Neural cell (in vitro differentiated cells): ENCODE measurements at regions not wholly inside any gene's neighbourhood (a gene's known extent, or its start where the extent isn't known, plus 50 kb on each side); places are given as distances from the start of the nearest gene placed in this dataset.
"Not testable (repeated sequence)": the region's sequence is repeated elsewhere in the genome, so short reads cannot be mapped to it uniquely, and the experiment has no call there.

Source experiments
- H2AFZ ChIP-seq: fragments of 200-600, 300-800 bp; sonication (generic), shearing (Covaris generic); 2 replicates; pipeline ENCODE4 v1.6.0; 2014; ENCODE audit warnings: low read depth, mild to moderate bottlenecking, antibody characterized with exemption, low read length, moderate library complexity
- H3F3A ChIP-seq: fragments of 200-600 bp; shearing (Covaris generic); 2 replicates; pipeline ENCODE4 v1.6.1; 2016; ENCODE audit warnings: mild to moderate bottlenecking, moderate library complexity, mixed read lengths, antibody characterized with exemption, low read length; ENCODE audit not compliant: insufficient read depth, poor library complexity, severe bottlenecking
- H3K27ac ChIP-seq: fragments of 200-600, 300-800 bp; sonication (generic), shearing (Covaris generic); 2 replicates; pipeline ENCODE4 v1.5.1; 2014; ENCODE audit warnings: mild to moderate bottlenecking, low read length, moderate library complexity
- H3K27me3 ChIP-seq: fragments of 300-800, 200-600 bp; sonication (generic), shearing (Covaris generic); 2 replicates; pipeline ENCODE4 v1.6.0; 2014; ENCODE audit warnings: mild to moderate bottlenecking, low read depth, low read length, moderate library complexity; ENCODE audit not compliant: insufficient read depth
- H3K36me3 ChIP-seq: fragments of 300-800, 200-600 bp; sonication (generic), shearing (Covaris generic); 2 replicates; pipeline ENCODE4 v1.5.1; 2014; ENCODE audit warnings: mild to moderate bottlenecking, antibody characterized with exemption, low read length, moderate library complexity; ENCODE audit not compliant: insufficient read depth
- H3K4me2 ChIP-seq: fragments of 300-800, 200-600 bp; sonication (generic), shearing (Covaris generic); 2 replicates; pipeline ENCODE4 v1.6.0; 2014; ENCODE audit warnings: mild to moderate bottlenecking, low read length
- H3K4me3 ChIP-seq: fragments of 300-800, 200-600 bp; sonication (generic), shearing (Covaris generic); 2 replicates; pipeline ENCODE4 v1.5.1; 2014; ENCODE audit warnings: mild to moderate bottlenecking, low read length, moderate library complexity
- H3K79me2 ChIP-seq: fragments of 200-600 bp; shearing (Covaris generic); replicated peaks from 2 replicates; pipeline ENCODE4 v1.6.0; 2014; ENCODE audit warnings: mild to moderate bottlenecking, low read length, moderate library complexity; ENCODE audit not compliant: insufficient read depth
- H3K9ac ChIP-seq: fragments of 300-800, 200-600 bp; sonication (generic), shearing (Covaris generic); 2 replicates; pipeline ENCODE4 v1.6.1; 2016; ENCODE audit warnings: mild to moderate bottlenecking, low read length, mixed read lengths
- H3K9me2 ChIP-seq: fragments of 200-600 bp; shearing (Covaris generic); 2 replicates; pipeline ENCODE4 v1.6.1; 2016; ENCODE audit warnings: mild to moderate bottlenecking, low read length, mixed read lengths; ENCODE audit not compliant: insufficient read depth
- H3K9me3 ChIP-seq: fragments of 200-600, 300-800 bp; sonication (generic), shearing (Covaris generic); 2 replicates; pipeline ENCODE4 v1.6.1; 2016; ENCODE audit warnings: mild to moderate bottlenecking, mixed run types, low read length, moderate library complexity, mixed read lengths
- H4K20me1 ChIP-seq: fragments of 200-600 bp; shearing (Covaris generic); 2 replicates; pipeline ENCODE4 v1.6.1; 2016; ENCODE audit warnings: mild to moderate bottlenecking, mixed run types; ENCODE audit not compliant: insufficient read depth
- CTCF ChIP-seq: fragments of 450-650 bp; IDR thresholded peaks from 2 replicates; pipeline ENCODE4 v1.5.1; 2014; ENCODE audit warnings: antibody characterized with exemption, mild to moderate bottlenecking, moderate library complexity; ENCODE audit not compliant: poor library complexity, severe bottlenecking
- EP300 ChIP-seq: fragments of 450-650 bp; conservative IDR thresholded peaks from 2 replicates; pipeline ENCODE4 v1.6.1; 2014; ENCODE audit warnings: antibody characterized with exemption, mild to moderate bottlenecking, moderate library complexity; ENCODE audit not compliant: poor library complexity, severe bottlenecking
- EZH2 ChIP-seq: fragments of 200-600, 300-800 bp; shearing (Covaris generic), sonication (generic); IDR thresholded peaks from 2 replicates; pipeline ENCODE4 v1.6.1; 2014; ENCODE audit warnings: antibody characterized with exemption, low read length, borderline replicate concordance, mild to moderate bottlenecking; ENCODE audit not compliant: insufficient read depth, poor library complexity, severe bottlenecking
- MXI1 ChIP-seq: fragments of 450-650 bp; conservative IDR thresholded peaks from 2 replicates; pipeline ENCODE4 v1.6.1; 2014; ENCODE audit warnings: antibody characterized with exemption, mild to moderate bottlenecking; ENCODE audit not compliant: poor library complexity, severe bottlenecking
- POLR2AphosphoS5 ChIP-seq: IDR thresholded peaks from 2 replicates; pipeline ENCODE4 v1.6.1; 2012
- RAD21 ChIP-seq: fragments of 450-650 bp; conservative IDR thresholded peaks from 2 replicates; pipeline ENCODE4 v1.6.1; 2014; ENCODE audit warnings: antibody characterized with exemption, mild to moderate bottlenecking, moderate library complexity
- REST ChIP-seq: IDR thresholded peaks from 2 replicates; pipeline ENCODE4 v1.6.1; 2012; ENCODE audit warnings: borderline replicate concordance
- SMC3 ChIP-seq: fragments of 450-650 bp; conservative IDR thresholded peaks from 2 replicates; pipeline ENCODE4 v1.6.1; 2014; ENCODE audit warnings: antibody characterized with exemption, mild to moderate bottlenecking, moderate library complexity; ENCODE audit not compliant: poor library complexity
- TAF1 ChIP-seq: IDR thresholded peaks from 2 replicates; pipeline ENCODE4 v1.6.1; 2012; ENCODE audit warnings: low read depth

GRCh38 chr6:85047818-85048217, 283.4 kb upstream of the TBX18 start:
- H3K9me3 ChIP-seq = no peaks in the 10 kb centered on the region
- no peaks in the 10 kb centered on the region for H3F3A ChIP-seq
- no peaks in the 10 kb centered on the region for H3K36me3 ChIP-seq
- no peaks in the 10 kb centered on the region for H3K27me3 ChIP-seq
- TF ChIP-seq EP300 (no peak), MXI1 (no peak), CTCF (no peak), EZH2 (no peak), RAD21 (no peak), REST (no peak), TAF1 (no peak), POLR2AphosphoS5 (no peak), SMC3 (no peak)
- no peaks in the 10 kb centered on the region for H4K20me1 ChIP-seq
- no peak overlapping the region for H3K27ac ChIP-seq
- H3K9me2 ChIP-seq = no peaks in the 10 kb centered on the region
- no peak overlapping the region for H3K4me2 ChIP-seq
- no peaks in the 10 kb centered on the region for H3K79me2 ChIP-seq
- no peak overlapping the region for H3K9ac ChIP-seq
- no peak overlapping the region for H2AFZ ChIP-seq
- H3K4me3 ChIP-seq = no peak overlapping the region

- not testable (repeated sequence) for H3K79me2 ChIP-seq, H2AFZ ChIP-seq, H3K9me2 ChIP-seq, H3K4me3 ChIP-seq, H3K9me3 ChIP-seq, H4K20me1 ChIP-seq, H3K4me2 ChIP-seq, H3F3A ChIP-seq, H3K36me3 ChIP-seq, H3K9ac ChIP-seq, H3K27ac ChIP-seq, H3K27me3 ChIP-seq
These were observed 281.4 kb upstream of the TBX18 start for GRCh38 chr6:85045767-85046166.

- Histone ChIP-seq H3F3A (no peaks in the 10 kb centered on the region), H3K79me2 (no peaks in the 10 kb centered on the region), H2AFZ (no peak overlapping the region), H3K4me2 (no peak overlapping the region), H3K36me3 (no peaks in the 10 kb centered on the region), H3K9ac (no peak overlapping the region), H3K9me3 (no peaks in the 10 kb centered on the region), H3K27me3 (no peaks in the 10 kb centered on the region), H4K20me1 (no peaks in the 10 kb centered on the region), H3K4me3 (no peak overlapping the region), H3K9me2 (no peaks in the 10 kb centered on the region), H3K27ac (no peak overlapping the region)
- TF ChIP-seq MXI1 (no peak), TAF1 (no peak), EP300 (no peak), POLR2AphosphoS5 (no peak), CTCF (no peak), RAD21 (no peak), SMC3 (no peak), REST (no peak)
These were observed 280.0 kb upstream of the TBX18 start for GRCh38 chr6:85044361-85044760.
